Endothelial cell (in vitro differentiated cells): ENCODE measurements at regions not wholly inside any gene's neighbourhood (a gene's known extent, or its start where the extent isn't known, plus 50 kb on each side); places are given as distances from the start of the nearest gene placed in this dataset.

Experiments used
- DNase-seq: peaks from one replicate; pipeline ENCODE4 v3.0.0; 2021; ENCODE audit warnings: low spot score
- H3K27ac Mint-ChIP-seq: one replicate; pipeline ENCODE4 v1.8.0; 2021; ENCODE audit warnings: mixed read lengths, inconsistent platforms; ENCODE audit not compliant: unreplicated experiment
- H3K27me3 Mint-ChIP-seq: one replicate; pipeline ENCODE4 v1.8.0; 2021; ENCODE audit warnings: mild to moderate bottlenecking, moderate library complexity, mixed read lengths, inconsistent platforms; ENCODE audit not compliant: unreplicated experiment
- H3K36me3 Mint-ChIP-seq: one replicate; pipeline ENCODE4 v1.8.0; 2021; ENCODE audit warnings: mild to moderate bottlenecking, low read depth, mixed read lengths, inconsistent platforms; ENCODE audit not compliant: unreplicated experiment
- H3K4me1 Mint-ChIP-seq: one replicate; pipeline ENCODE4 v1.8.0; 2021; ENCODE audit warnings: mild to moderate bottlenecking, mixed read lengths, inconsistent platforms; ENCODE audit not compliant: unreplicated experiment
- H3K4me3 Mint-ChIP-seq: one replicate; pipeline ENCODE4 v1.8.0; 2021; ENCODE audit warnings: mild to moderate bottlenecking, mixed read lengths, inconsistent platforms; ENCODE audit not compliant: unreplicated experiment
- H3K9me3 Mint-ChIP-seq: one replicate; pipeline ENCODE4 v1.8.0; 2021; ENCODE audit warnings: mixed read lengths, inconsistent platforms; ENCODE audit not compliant: unreplicated experiment
- TF ChIP-seq, protein P1 (sequence below): fragments of 200-600 bp; sonication (generic); IDR thresholded peaks from one replicate; pipeline ENCODE4 v1.5.0; 2021; ENCODE audit warnings: antibody characterized with exemption; ENCODE audit not compliant: unreplicated experiment

DNA sequence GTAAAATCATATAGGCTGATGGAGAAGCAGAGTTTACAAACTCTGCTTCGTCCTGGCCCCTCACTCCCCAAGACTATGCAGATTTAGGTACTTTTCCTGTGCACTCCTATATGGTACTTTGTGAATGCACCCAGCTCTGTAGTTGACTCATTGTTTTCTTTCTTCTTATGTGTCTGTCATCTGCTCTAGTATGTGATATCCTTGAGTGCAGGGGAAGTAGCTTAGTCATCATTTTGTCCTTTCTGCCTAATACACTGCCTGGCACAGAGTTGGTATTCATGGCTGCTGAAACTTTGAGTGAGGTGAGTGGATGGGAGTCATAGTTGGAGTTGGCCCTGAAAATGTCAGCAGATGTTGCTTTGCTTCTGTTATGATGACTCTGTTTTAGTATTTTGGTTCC lies 222.6 kb downstream of the RNF144B start:
- H3K27ac Mint-ChIP-seq = no peak overlapping the region
- H3K4me1 Mint-ChIP-seq = peaks cover 13% of the 10 kb centered on the region
- no peaks in the 10 kb centered on the region for H3K9me3 Mint-ChIP-seq
- TF ChIP-seq, protein P1, sequence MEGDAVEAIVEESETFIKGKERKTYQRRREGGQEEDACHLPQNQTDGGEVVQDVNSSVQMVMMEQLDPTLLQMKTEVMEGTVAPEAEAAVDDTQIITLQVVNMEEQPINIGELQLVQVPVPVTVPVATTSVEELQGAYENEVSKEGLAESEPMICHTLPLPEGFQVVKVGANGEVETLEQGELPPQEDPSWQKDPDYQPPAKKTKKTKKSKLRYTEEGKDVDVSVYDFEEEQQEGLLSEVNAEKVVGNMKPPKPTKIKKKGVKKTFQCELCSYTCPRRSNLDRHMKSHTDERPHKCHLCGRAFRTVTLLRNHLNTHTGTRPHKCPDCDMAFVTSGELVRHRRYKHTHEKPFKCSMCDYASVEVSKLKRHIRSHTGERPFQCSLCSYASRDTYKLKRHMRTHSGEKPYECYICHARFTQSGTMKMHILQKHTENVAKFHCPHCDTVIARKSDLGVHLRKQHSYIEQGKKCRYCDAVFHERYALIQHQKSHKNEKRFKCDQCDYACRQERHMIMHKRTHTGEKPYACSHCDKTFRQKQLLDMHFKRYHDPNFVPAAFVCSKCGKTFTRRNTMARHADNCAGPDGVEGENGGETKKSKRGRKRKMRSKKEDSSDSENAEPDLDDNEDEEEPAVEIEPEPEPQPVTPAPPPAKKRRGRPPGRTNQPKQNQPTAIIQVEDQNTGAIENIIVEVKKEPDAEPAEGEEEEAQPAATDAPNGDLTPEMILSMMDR = no peak
- H3K4me3 Mint-ChIP-seq = no peak overlapping the region
- no peaks in the 10 kb centered on the region for H3K27me3 Mint-ChIP-seq
- DNase-seq = no peak
- no peaks in the 10 kb centered on the region for H3K36me3 Mint-ChIP-seq

DNA sequence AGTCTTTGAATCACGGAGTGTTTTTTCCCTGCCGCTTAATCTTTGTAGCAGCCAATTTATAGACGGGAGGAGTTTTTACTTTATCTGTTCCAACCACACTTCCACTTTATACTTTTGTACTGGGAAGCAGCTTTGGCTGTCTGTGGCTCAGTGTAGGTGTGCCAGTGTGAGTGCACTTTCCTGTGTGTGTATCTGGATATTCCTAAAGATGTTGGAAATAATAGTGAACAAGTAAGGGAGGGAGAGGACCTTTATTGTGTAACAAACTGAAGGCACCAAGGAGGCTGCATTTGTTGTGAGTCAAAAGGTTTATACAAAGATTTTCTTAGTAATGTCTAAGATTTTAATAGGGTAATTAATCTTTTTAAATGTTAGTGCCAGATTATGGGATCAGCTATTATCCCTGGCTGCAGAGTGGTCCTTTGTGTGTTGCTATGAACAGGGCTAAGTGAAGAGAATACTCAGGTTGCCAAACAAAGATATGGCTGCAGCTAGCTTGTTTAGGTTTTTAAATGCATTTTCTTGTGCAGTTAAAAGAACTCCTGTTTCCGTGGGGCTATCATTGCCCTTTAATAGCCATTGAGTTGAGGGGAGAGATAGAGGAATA lies 226.3 kb downstream of the RNF144B start:
- no peaks in the 10 kb centered on the region for H3K27me3 Mint-ChIP-seq

DNA sequence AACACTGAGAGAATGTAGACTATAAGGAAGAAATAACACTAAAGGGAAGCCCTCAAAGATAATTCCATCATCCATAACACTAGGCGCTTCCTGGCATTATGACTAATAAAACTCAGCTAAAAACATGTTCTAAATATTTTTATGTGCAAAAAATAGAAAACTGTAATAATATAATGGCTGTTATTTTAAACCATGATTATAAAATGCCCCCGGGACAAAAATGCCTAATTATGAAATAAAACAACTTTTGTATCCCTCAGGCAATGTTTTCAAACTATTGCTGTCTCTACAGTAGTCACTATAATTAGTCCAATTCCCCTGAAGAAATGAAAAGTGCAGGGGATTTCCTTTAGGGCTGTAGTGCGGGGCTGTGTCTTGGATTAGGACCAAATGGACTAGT lies 242.4 kb downstream of the RNF144B start:
- Mint-ChIP-seq H3K27ac (no peak overlapping the region), H3K4me1 (no peaks in the 10 kb centered on the region), H3K36me3 (no peaks in the 10 kb centered on the region), H3K9me3 (no peaks in the 10 kb centered on the region), H3K4me3 (no peak overlapping the region), H3K27me3 (no peaks in the 10 kb centered on the region)
- DNase-seq = no peak
- TF ChIP-seq, protein P1 = no peak

More for the DNA sequence above, 226.3 kb downstream of the RNF144B start:
- no peak for DNase-seq
- Mint-ChIP-seq H3K9me3 (peaks cover 1% of the 10 kb centered on the region), H3K4me1 (peaks cover 13% of the 10 kb centered on the region), H3K27ac (no peak overlapping the region), H3K36me3 (peaks cover under 1% of the 10 kb centered on the region), H3K4me3 (no peak overlapping the region)
- TF ChIP-seq, protein P1 = no peak

DNA sequence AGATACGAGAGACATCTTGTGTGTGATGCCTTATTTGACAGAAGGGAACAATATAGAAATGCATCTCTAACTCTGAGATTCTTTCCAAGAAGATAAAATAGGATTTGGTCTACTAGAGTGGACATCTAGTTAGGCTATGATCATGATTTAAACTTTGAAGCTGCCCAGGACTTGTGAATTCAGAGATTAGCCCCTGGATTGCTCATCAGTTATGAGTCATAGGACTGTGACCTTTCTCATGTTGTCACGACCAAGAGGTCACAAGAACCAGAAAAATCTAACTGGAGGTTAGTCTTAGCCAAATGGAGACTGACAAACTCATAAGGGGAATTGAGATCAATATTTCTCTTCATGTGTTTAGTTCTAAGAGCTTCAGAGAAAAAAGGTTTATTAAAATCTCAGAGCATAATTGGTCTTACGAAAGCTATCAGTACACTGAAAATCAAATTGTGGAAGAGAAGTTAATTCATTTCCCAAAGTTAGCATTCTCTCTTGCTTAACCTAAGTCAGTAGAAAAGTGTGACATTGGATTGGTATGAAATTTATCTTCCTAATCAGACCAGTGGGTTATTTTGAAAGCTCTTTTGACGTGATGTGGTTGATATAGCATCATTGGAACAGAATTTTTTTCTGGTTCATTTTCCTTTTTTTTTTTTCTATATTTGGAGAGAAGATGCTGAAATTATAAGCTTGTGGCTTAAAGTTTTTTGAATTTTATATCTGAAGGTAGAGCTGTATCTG lies 245.7 kb downstream of the RNF144B start:
- no peak overlapping the region for H3K4me3 Mint-ChIP-seq
- TF ChIP-seq, protein P1 = no peak
- no peaks in the 10 kb centered on the region for H3K27me3 Mint-ChIP-seq
- H3K9me3 Mint-ChIP-seq = no peaks in the 10 kb centered on the region
- H3K36me3 Mint-ChIP-seq = no peaks in the 10 kb centered on the region
- DNase-seq = no peak
- H3K4me1 Mint-ChIP-seq = no peaks in the 10 kb centered on the region
- no peak overlapping the region for H3K27ac Mint-ChIP-seq

DNA sequence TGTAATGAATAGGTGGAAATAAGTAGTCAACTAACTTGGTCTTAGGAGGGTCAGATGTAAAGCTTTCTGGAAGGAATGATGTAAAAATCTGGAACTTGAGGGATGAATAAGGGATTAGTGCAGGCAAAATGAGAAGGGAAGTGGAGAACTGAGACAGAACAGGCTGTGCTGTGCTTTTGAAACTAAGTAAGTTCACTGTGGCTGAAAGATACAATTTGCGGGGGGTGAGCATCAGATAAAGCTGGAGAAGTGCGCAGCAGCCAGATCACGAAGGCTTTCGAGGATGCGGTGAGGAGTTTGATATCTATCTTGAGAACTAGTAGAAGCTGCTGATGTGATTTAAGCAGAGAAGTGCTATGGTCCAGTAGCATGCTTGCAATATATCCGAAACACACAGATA lies 247.8 kb downstream of the RNF144B start:
- Mint-ChIP-seq H3K9me3 (no peaks in the 10 kb centered on the region), H3K27me3 (no peaks in the 10 kb centered on the region), H3K4me1 (no peaks in the 10 kb centered on the region), H3K27ac (no peak overlapping the region), H3K4me3 (no peak overlapping the region), H3K36me3 (no peaks in the 10 kb centered on the region)
- no peak for DNase-seq
- TF ChIP-seq, protein P1 = no peak
